ENCODE measurements at regions not wholly inside any gene's neighbourhood (a gene's known extent, or its start where the extent isn't known, plus 50 kb on each side); places are given as distances from the start of the nearest gene placed in this dataset.
"Not testable (repeated sequence)": the region's sequence is repeated elsewhere in the genome, so short reads cannot be mapped to it uniquely, and the experiment has no call there.

DNA sequence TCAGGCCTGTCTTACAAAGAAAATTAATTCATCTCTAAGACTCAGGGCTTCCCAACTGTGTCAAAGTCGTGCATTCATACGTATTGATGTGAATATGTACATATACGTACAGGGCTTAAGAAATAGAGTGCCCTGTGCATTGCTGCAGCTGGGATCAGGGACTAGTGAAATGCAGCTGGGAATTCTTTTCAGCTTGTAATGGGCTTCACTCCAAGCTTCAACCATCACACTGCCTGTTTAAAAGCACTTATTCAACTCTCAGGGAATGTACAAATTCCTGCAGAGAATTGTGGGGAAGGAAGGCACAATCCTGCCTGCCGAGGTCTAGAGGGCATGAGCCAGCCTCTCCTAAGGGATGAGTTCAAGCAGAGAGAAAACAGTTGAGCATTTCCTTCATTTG lies 59.6 kb upstream of the MAN2A1 start:
- no peak for DNase-seq

DNA sequence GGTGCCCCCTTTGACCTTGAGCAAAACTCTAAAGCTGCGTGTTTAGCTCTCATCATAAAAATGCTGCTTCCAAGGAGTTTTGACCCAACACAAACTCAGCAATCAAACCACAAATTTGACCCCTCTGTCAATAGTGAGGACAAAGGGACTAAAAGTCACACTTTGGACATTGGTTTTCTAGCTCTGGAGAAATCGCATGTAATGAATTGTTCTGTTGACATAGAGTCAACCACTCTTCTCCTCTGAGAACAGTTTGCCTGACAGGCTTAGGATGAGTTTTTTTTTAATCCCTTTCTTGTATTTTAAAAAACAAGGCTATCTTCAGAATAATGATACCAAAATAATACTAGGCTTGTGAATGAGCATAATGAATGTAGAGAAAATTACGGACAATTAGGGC lies 61.1 kb upstream of the MAN2A1 start:
- DNase-seq, result no peak

DNA sequence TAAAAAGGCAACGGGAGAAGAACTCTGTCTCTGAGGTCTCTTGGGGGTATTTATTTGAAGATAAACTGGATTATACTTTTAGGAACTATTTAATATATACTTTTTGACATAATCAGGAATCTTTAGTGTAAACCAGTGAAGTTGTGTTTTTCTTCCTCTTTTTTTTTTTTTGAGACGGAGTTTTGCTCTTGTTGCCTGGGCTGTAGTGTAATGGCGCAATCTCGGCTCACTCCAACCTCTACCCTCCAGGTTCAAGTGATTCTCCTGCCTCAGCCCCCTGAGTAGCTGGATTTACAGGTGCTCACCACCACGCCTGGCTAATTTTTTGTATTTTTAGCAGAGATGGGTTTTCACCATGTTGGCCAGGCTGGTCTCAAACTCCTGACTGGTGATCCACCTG lies 68.5 kb upstream of the MAN2A1 start:
- not testable (repeated sequence) for DNase-seq

- no peak for DNase-seq
Observed at GRCh38 chr5:109620651-109621050, 69.1 kb upstream of the MAN2A1 start.

DNA sequence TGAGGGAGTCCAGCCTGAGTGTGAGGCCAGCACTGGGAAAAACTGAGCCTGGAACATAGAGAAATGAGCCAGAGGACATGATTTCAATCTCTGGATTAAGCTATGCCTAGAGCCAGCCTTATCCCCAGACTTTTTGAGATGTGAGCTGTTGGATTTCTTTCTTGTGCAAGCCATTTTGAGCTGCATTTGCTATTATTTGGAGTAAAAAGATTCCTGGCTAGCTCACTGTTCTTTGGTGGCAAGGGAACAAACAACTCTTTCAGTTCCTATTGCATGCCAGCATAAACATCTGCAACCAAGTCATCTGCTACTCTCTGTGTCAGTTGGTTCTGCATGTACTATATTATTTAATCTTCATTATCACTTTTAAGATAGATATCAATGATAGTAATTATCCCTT lies 70.1 kb upstream of the MAN2A1 start:
- no peak for DNase-seq

DNA sequence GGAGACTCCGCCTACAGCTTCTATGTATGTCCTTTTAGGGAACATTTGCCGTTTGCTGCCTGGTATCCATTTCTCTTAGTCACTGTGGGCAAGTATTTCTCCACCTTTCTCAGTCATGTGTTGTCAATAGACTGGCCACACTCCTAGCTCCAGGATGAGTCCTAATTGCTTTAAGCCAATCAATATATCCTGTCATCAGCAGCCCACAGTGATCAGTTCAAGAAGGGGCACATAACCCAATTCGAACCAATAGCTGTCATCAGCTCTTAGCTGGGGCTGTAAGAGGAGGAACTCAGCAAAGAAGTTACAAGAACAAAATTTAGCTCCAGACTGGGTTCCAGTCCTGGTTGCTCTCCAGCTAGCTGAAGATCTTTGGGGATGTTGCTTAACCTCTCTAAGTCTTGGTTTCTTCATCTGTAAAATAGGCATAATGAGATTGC lies 70.7 kb upstream of the MAN2A1 start:
- no peak for DNase-seq

DNA sequence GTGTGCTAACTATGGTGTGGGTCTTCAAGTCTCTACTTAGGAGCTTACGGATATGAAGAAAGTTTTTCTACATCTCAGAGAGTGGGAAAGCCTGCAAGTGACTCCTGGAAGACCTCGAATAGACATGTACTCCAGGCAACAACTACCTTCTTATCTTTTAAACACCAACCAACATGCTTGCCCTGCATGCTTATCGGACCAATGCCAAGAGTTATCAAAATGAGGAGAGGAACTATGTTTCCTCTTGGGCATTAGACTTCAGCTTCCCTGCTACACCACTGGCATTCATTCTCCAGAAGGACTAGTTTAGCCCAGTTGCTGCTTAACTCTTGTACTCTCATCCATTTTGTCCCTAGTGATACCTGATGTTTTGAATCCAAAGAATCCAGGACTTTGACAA lies 74.7 kb upstream of the MAN2A1 start:
- DNase-seq, result no peak

DNA sequence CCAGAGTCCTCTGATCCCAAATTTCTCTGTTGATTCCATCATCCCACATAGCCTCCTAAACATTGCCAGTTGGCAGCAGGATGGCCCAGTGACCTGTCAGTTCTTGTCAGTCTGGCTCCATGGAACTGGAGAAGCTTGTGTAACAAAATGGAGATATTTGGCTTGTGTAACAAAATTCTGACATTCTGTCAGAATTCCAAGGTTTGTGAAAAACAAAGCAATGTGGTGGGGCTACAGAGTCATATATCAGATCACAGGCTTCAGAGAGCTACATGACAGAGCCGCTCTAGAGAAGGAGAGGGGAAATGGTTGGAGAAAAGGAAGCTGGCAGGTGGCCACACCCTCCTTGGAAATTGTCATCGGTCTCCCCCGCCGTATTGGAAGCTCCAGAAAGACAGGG lies 75.4 kb upstream of the MAN2A1 start:
- no peak for DNase-seq

GRCh38 chr5:109612278-109612905 lies 77.3 kb upstream of the MAN2A1 start:
- no peak for DNase-seq

GRCh38 chr5:109611505-109611904 lies 78.2 kb upstream of the MAN2A1 start:
- DNase-seq, result no peak

DNA sequence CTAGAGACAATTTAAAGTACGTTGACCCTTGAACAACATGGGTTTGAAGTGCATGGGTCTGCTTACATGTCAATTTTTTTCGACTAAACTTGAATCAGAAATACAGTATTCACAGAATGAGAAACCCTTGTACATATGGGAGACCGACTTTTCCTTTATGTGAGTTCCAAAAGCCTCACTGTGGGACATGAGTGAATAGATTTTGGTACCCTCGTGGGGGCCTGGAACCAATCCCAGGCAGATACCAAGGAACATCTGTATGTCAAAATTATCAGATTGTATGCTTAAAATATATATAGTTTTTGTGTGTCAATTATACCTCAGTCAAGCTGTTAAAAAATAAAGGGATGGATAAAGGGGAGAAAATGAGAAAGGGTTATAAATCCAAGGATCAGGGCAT lies 78.7 kb upstream of the MAN2A1 start:
- no peak for DNase-seq

- no peak for DNase-seq
Observed at GRCh38 chr5:109610581-109610980, 79.1 kb upstream of the MAN2A1 start.

DNA sequence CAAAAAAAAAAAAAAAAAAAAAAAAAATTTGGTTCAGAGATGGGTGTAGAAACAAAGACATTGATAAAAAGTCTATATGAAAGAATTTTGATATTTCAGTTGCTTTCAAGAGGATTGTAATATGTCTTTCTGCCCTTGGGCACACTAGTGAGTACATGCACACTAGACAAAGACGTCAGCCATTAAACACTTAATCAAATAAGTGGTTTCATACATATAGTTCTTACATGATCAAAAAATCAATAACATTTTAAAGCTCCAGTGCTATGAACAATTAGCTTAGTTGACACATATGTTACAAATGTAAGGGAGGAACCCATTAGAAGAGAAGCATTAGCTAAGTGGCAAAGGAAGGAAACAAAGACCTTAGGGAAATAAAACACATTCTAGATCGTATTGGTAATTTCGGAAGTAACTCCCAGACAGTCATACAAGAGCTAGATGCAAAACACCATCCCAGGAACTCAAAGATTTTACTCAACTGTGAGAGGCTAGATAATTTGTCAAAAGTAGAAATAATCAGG lies 84.5 kb upstream of the MAN2A1 start:
- no peak for DNase-seq

DNA sequence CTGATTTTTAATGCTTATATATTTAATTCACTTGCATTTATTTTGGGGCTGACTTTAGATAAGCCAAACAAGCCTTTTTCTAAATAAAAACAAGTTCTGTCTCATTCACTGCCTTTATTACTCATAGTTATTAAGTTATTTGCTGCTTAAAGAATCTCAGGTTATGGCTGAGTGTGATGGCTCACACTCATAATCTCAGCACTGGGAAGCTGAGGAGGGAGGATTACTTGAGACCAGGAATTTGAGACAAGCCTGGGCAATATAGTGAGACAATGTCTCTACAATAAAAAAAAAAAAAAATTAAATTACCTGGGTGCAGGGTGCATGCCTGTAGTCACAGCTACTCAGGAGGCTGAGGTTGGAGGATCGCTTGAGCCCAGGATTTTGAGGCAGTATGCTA lies 85.0 kb upstream of the MAN2A1 start:
- no peak for DNase-seq

GRCh38 chr5:109601736-109602135 lies 88.0 kb upstream of the MAN2A1 start:
- no peak for DNase-seq

- no peak for DNase-seq
Observed at GRCh38 chr5:109597893-109598292, 91.8 kb upstream of the MAN2A1 start.

DNA sequence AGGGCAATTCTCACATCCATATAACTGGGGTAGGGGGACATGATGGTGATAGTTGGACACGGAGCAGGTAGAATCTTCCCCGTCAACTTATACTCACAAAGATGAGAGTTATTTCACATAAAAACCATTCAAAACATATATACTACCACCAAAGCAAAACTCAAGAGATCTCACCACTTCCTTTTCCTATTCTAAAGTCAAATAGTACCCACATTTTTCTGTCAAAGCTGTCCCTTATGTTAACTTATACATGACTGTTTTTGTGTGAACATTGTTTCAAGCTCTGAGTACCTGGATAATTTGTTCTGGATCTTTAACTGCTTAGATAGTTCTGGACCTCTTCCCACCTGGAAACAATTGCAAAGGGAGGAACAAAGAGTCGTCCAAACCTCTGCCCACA lies 95.5 kb upstream of the MAN2A1 start:
- DNase-seq, result no peak

DNA sequence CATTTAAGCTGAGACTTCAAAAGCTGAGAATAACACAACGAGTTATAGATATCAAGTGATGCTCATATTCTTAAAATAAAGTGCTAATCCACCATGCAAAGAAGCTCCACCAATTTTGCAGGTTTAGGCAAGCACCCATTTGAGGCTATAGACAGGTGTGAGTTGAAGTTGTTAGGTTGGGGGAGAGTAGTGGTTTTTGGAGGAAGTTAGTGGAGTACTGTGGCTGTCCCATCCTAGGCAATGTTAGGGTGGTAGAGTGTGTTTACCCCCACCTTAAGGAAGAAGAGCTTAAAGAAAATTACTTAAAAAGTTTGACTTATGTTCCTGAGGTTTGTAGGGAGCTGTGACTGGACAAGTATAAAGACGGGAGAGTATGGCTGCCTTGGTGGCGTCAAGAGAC lies 98.9 kb upstream of the MAN2A1 start:
- no peak for DNase-seq

DNA sequence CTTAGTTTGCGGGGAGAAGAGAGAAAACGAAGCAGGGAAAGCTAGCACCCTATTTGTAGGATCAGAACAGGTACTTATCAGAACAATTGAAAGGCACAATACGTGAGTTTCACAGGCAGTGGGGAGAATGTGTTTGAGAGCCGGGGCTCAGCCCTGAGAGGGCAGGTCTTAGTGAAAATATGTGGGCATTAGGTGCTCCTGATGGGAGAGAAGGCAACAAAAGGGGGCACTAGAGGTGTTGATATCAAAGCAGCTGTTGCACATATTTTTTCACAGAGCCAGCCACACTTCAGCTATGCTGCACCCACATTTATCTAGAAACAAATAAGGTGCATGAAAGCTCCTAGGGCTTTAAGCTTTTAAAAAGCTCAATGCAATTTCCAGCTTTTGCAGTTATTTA lies 99.7 kb upstream of the MAN2A1 start:
- DNase-seq, result no peak

- DNase-seq, result no peak
Observed at GRCh38 chr5:109589239-109589638, 100.5 kb upstream of the MAN2A1 start.

GRCh38 chr5:109588281-109589035 lies 101.3 kb upstream of the MAN2A1 start:
- DNase-seq, result no peak

- no peak for DNase-seq
Observed at GRCh38 chr5:109584986-109585599, 104.6 kb upstream of the MAN2A1 start.

DNA sequence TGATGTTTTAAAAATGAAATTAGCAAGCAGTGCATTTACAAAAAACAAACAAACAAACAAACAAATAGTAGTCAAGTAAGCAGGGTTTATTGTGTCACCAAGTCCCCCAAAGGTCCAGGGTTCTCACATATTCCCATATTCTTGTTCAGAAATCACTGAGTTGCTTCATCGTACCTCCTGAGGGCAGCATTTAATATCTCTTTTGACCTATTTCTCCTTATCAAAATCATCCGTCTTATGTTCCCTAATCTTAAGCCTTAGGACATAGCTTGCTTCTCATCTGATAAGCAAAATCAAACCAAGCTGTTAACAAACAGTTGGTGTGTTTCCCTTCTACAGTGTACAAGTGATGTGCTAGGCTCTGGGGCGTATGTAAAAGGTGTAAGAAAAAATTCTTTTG lies 109.5 kb upstream of the MAN2A1 start:
- DNase-seq, result no peak

GRCh38 chr5:109575506-109575905 lies 114.2 kb upstream of the MAN2A1 start:
- DNase-seq, result no peak
